ENCODE measurements at regions not wholly inside any gene's neighbourhood (a gene's known extent, or its start where the extent isn't known, plus 50 kb on each side); places are given as distances from the start of the nearest gene placed in this dataset.

DNA sequence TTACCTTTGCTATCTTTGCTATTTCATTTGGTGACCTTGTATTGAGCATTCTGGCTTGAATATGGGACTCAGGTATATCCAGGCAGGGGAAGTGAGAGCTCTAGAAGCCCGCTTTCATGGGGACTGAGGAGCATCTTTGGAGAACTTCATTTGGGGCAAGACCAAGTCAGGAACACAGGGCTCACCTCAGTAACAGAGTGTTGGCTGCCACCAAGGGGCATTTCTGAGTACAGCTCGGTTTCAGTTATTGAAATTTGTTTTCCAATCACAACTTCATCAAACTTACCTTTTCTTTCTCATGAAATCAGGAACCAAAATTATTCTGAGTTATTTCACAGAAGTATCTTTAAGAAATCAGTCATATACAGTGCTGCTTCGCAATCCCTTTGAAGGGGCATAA, 337.2 kb downstream of the C7orf25 start:
- no peak for DNase-seq
- TF ChIP-seq, protein P1, sequence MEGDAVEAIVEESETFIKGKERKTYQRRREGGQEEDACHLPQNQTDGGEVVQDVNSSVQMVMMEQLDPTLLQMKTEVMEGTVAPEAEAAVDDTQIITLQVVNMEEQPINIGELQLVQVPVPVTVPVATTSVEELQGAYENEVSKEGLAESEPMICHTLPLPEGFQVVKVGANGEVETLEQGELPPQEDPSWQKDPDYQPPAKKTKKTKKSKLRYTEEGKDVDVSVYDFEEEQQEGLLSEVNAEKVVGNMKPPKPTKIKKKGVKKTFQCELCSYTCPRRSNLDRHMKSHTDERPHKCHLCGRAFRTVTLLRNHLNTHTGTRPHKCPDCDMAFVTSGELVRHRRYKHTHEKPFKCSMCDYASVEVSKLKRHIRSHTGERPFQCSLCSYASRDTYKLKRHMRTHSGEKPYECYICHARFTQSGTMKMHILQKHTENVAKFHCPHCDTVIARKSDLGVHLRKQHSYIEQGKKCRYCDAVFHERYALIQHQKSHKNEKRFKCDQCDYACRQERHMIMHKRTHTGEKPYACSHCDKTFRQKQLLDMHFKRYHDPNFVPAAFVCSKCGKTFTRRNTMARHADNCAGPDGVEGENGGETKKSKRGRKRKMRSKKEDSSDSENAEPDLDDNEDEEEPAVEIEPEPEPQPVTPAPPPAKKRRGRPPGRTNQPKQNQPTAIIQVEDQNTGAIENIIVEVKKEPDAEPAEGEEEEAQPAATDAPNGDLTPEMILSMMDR (IDR thresholded peaks at IDR 0.05), result no peak
- intact Hi-C loops (cut with DNase I), result no loop called here

DNA sequence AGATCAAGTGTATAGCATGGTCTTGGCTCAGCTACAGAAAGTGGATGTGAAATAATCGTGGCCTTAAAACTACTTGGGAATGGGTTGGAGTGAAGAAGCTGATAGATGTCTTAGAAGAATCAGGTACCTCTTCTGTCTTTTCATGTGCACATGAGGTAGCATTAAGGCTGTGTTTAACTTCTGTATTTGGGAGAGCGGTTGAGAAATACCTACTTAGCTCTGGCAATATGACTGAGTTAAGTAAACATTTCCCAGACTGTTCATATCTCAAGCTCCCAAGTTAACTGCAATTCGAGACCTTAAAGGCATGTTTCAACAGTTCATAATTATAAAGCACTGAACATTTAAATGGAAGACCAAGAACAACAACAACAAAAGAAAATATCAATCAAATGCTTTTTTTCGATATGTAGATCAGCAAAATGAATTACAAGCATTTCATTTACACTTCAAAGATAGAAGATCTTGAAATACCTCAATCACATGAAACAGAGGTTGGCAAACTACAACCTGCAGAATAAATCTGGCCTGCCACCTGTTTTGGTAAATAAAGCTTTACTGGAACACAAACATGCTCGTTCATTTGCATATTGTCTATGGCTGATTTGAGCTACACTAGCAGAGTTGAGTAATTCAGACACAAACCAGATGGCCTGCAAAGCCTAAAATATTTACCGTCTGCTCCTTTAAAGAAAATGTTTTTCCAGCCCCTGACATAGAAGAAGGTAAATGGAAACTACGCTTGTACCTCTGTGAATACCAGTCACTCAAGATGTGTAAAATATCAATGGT, 337.1 kb upstream of the GLI3 start:
- ATAC-seq (peak; percentile 93), DNase-seq (peak in 2 of 4 donors; percentile 79 to 83)
- intact Hi-C loops (cut with DNase I), result no loop called here
- no peak overlapping the region for H3K4me3 ChIP-seq
- H3K27me3 ChIP-seq, result no peaks in the 10 kb centered on the region
- no peaks in the 10 kb centered on the region for H3K36me3 ChIP-seq
- no peak overlapping the region for H3K27ac ChIP-seq
- H3K9me3 ChIP-seq, result peaks cover 0 to 5% of the 10 kb centered on the region in 2 donors
- TF ChIP-seq, protein P1 (IDR thresholded peaks at IDR 0.05), result no peak
- peaks cover 7 to 23% of the 10 kb centered on the region in 2 donors for H3K4me1 ChIP-seq

More for the DNA sequence above, 337.2 kb downstream of the C7orf25 start:
- ATAC-seq, result peak; percentile 67
- no peak overlapping the region for H3K27ac ChIP-seq
- H3K4me1 ChIP-seq, result peaks cover 7 to 23% of the 10 kb centered on the region in 2 donors
- no peaks in the 10 kb centered on the region for H3K36me3 ChIP-seq
- no peaks in the 10 kb centered on the region for H3K27me3 ChIP-seq
- H3K9me3 ChIP-seq, result peaks cover 0 to 11% of the 10 kb centered on the region in 2 donors
- no peak overlapping the region for H3K4me3 ChIP-seq

DNA sequence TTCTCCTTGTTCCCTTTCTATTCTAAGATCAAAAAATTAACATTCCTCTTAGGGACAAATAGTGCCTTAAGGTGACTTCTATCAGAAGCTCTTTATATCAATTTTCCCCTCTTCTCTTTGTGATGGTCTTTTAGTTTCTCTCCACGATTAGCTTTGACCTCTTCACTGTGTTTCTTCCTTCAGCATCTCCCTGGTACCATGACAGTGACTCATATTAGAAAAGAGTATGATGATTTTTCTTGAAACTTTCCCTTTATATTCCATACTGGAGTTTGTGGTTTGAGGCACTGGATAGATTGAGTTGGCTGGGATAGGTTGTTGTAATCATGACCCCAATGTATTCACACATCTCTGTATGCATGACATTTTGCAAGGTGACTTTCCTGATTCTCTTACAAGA, 335.6 kb upstream of the GLI3 start:
- DNase-seq (no peak), ATAC-seq (no peak)
- Histone ChIP-seq H3K36me3 (no peaks in the 10 kb centered on the region), H3K9me3 (no peaks in the 10 kb centered on the region), H3K4me3 (no peak overlapping the region), H3K4me1 (peaks cover 7 to 23% of the 10 kb centered on the region in 2 donors), H3K27me3 (no peaks in the 10 kb centered on the region), H3K27ac (no peak overlapping the region)
- TF ChIP-seq, protein P1 (IDR thresholded peaks at IDR 0.05), result no peak
- intact Hi-C loops (cut with DNase I), result no loop called here

DNA sequence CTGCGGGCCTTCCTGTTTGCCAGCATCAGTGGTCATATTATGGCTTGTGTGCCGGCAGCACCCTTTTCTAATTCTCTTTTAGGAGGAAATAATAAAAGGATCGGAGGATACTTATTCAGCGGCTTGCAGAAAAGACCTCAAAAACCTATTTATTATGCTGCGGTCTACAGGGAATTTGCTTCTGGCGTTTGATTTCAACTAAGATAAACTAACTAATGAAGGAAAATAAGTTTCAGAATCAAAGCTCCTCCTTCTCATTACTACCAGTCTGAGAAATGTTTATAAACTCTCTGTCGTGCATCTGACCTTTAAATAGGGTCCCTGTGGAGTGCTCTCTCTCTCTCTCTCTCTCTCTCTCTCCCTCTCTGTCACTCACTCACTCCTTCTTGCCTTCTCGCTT, 335.0 kb upstream of the GLI3 start:
- H3K4me1 ChIP-seq, result peaks cover 7 to 23% of the 10 kb centered on the region in 2 donors
- ATAC-seq, result no peak
- no peak overlapping the region for H3K4me3 ChIP-seq
- TF ChIP-seq, protein P1 (IDR thresholded peaks at IDR 0.05), result no peak
- no peaks in the 10 kb centered on the region for H3K36me3 ChIP-seq
- H3K27ac ChIP-seq, result no peak overlapping the region
- H3K27me3 ChIP-seq, result no peaks in the 10 kb centered on the region
- no peak for DNase-seq
- no peaks in the 10 kb centered on the region for H3K9me3 ChIP-seq
- intact Hi-C loops (cut with DNase I), result no loop called here

DNA sequence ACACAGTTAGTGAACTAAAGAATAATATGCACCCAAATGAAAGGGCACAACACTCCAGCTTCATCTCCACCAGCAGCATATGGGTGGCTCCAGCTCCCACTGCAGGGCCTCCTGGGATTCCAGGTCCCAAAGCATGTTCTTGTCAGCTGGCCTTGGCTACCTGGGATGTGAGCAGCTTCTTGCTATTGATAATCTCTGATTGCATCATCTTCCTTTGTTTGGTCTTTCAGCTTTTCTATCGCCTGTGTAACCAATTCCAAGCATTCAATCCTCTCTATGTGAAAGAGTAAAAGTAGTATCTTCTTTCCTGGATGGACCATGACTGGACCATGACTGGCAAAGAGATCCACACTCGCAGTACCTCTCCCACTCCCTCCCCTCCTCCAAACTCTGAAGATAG, 333.9 kb upstream of the GLI3 start:
- Histone ChIP-seq H3K9me3 (no peaks in the 10 kb centered on the region), H3K36me3 (no peaks in the 10 kb centered on the region), H3K27ac (no peak overlapping the region), H3K4me3 (no peak overlapping the region), H3K4me1 (peaks cover 7 to 23% of the 10 kb centered on the region in 2 donors), H3K27me3 (no peaks in the 10 kb centered on the region)
- DNase-seq, result no peak
- TF ChIP-seq, protein P1 (IDR thresholded peaks at IDR 0.05), result no peak
- intact Hi-C loops (cut with DNase I), result no loop called here
- ATAC-seq, result no peak
